ENCODE measurements at regions not wholly inside any gene's neighbourhood (a gene's known extent, or its start where the extent isn't known, plus 50 kb on each side); places are given as distances from the start of the nearest gene placed in this dataset.

DNA sequence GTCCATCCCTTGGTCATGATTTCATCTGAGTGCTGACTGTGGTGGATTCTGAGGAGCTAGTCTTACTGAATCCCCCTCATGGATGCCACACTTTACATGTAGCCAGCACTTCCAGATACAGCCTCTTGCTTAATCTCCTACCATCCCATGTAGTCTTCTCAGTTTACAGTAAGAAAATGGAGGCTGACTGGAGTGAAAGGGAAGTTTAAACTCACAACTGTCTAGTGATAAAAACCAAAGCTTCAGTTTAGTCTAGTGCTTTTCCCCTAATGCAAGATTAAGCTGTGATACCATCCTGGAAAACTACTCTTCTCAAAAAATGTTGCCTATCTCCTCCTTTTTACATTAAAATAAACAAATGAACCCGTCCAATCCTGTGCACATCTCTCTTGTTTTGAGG, 146.8 kb upstream of the HES1 start:
- TF ChIP-seq FOSL1 (IDR thresholded peaks at IDR 0.05; ENCODE audit: insufficient read depth, low read depth, low read length): no peak
- TF ChIP-seq POLR2A (IDR thresholded peaks at IDR 0.05; ENCODE audit: control extremely low read depth in 1 of 2, low read depth in 2 of 2, low read length in 2 of 2): no peak
- no peak for TF ChIP-seq ZNF274 (IDR thresholded peaks at IDR 0.05; ENCODE audit: borderline replicate concordance, extremely low read depth, low read length)
- TF ChIP-seq TCF12 (IDR thresholded peaks at IDR 0.05; ENCODE audit: low read depth, low read length): no peak
- TF ChIP-seq RFX5 (IDR thresholded peaks at IDR 0.05; ENCODE audit: borderline replicate concordance, low read depth, low read length): no peak
- TF ChIP-seq TAF1 (IDR thresholded peaks at IDR 0.05; ENCODE audit: low read depth, low read length): no peak
- TF ChIP-seq, protein P1, sequence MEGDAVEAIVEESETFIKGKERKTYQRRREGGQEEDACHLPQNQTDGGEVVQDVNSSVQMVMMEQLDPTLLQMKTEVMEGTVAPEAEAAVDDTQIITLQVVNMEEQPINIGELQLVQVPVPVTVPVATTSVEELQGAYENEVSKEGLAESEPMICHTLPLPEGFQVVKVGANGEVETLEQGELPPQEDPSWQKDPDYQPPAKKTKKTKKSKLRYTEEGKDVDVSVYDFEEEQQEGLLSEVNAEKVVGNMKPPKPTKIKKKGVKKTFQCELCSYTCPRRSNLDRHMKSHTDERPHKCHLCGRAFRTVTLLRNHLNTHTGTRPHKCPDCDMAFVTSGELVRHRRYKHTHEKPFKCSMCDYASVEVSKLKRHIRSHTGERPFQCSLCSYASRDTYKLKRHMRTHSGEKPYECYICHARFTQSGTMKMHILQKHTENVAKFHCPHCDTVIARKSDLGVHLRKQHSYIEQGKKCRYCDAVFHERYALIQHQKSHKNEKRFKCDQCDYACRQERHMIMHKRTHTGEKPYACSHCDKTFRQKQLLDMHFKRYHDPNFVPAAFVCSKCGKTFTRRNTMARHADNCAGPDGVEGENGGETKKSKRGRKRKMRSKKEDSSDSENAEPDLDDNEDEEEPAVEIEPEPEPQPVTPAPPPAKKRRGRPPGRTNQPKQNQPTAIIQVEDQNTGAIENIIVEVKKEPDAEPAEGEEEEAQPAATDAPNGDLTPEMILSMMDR (IDR thresholded peaks at IDR 0.05; ENCODE audit: control extremely low read depth in 1 of 3, insufficient read depth in 1 of 3, low read depth in 1 of 3, low read length in 3 of 3): no peak

Data from H1 (cell line).